HG02571 (cell line): ENCODE measurements at regions not wholly inside any gene's neighbourhood (a gene's known extent, or its start where the extent isn't known, plus 50 kb on each side); places are given as distances from the start of the nearest gene placed in this dataset.

Experiments used
- ATAC-seq: cut with Tn5 transposase; IDR thresholded peaks from one replicate; pipeline ENCODE4 v1.9.1; 2021; ENCODE audit warnings: mild to moderate bottlenecking, moderate library complexity; ENCODE audit not compliant: unreplicated experiment

DNA sequence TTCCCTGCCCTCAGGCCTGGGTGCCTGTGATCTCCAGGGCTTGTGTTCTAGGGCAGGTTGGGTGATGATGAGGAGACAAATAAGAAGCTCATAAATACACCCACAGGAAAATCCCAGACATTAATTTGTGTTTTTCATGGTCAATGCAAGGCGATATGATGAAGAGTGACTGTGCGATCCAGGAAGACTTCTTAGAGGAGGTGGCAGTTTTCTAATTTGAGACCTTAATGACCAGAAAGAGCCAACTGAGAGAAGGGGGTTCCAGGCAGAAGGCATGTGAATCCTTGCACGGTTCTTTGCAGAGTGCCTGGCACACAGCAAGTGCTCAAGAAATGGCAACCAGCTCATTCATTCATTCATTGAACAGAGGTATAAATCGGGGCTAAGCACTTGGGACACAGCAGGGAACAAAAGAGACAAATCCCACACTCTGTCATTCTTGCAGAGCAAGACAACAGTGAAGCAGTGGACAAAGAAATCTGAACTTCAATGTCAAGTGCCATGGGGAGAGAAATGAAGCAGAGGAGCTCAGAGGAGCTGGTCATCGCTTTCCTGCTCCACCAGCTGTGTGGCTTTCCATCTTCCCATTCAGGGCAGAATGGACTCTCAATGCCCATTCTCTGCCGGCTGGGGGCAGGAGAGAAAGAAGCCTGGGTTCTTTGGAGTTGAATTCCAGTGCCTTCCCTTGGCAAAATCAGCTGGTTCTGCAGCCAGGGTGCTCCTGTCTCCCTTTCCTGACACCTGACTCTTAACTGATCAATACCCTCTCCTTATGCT, 128.3 kb downstream of the AACS start:
- no peak for ATAC-seq

GRCh38 chr12:125194163-125194773, 129.0 kb downstream of the AACS start:
- ATAC-seq, result no peak

DNA sequence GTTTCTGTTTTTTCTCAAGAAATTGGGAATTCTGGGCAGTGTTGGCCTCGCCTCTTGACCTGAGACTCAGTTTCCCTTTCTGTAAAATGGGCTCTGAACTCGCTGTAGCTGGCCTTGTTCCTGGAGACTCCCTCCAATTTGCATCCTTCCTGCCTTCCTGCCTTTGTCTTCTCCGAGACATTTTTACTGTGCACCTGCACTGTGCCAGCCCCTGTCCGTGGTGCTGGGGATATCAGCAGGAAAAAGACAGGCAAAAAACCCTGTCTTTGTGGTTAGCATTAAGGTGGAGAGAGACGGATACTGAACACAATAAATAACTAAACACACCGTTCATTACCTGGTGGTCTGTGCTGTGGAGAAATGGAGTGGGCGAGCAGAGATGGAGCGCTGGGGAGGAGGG, 129.8 kb downstream of the AACS start:
- ATAC-seq, result no peak

- no peak for ATAC-seq
These were observed 132.1 kb downstream of the AACS start for GRCh38 chr12:125197326-125197725.

GRCh38 chr12:125198652-125199051, 133.4 kb downstream of the AACS start:
- ATAC-seq, result no peak

DNA sequence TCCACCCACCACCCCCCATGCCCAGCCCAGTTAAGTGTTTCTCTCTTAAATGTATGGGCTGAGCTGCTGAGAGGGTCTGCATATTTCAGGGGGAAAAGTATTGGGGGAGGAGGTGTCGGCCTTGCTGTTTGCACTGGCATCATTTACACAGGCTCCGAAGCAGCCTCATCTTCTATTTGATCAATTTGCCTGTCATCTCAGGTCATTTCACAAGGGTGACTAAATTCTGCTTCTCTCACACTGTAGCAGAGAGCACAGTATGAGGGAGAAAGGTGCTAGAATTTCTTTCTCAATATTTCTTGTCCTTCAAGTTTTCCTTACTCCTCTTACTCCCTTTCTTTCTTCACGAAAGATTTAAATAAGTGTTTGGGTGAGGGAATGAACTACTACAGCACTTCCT, 135.9 kb downstream of the AACS start:
- ATAC-seq, result no peak

DNA sequence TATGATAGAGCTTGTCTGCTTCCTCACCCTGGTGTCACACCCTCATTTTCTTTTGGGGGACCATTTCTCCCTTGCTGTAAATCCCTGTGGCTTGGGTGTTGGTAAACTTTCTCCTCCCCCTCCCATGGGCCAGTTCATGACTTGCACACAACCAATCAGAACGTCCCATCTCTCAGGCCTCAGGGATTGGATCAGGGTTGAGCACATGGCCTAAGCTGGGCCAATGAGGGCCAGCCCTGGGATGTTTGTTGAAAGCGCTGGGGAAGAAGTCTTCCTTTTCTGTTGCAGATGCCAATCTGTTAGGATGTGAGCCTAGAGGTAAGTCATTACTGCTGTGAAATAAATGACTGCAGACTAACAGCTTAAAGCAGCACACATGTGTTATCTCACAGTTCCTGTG, 136.7 kb downstream of the AACS start:
- ATAC-seq, result no peak

DNA sequence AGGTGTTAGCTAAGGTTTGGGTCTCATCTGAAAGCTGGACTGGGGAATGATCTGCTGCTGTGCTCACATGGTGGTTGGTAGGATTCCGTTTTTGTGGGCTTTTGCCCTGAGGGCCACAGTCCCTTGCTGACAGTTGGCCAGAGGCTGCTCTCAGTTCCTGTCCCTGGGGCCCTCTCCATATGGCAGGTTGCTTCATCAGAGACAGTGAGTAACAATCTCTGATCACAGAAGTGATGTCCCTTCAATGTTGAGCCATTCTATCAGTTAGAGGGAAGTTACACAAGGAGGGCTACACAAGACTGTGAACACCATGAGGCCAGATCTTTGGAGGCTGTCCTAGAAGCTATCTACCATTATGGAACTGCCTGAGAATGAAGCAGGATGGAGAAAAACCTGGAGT, 137.2 kb downstream of the AACS start:
- no peak for ATAC-seq

DNA sequence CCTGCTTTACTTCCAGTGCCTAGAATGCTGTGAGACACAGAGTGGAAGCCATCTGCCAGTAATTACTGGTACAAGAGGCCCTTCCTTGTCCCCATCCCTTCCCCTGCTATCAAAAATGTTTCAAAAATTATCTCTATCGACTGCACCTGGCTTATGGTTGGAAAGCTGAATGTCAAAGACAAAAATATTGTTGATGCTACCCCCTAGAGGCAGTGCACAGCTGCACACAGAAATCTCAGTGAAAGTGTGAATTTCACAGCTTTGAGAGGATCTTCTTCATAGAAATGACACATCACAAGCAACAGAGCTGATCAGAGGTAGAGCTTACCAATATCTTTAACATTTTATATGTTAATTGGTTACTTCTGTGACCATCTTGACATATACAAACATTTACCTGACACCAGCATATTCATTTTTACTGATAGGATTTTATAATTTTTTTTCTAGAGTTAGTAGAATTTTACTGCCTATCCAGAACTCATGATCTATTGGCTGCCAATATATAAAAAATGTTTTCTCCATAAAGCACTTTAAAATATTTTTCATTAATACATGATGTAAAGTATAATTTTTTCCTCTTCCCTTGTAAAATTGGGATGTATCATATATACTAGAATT, 138.0 kb downstream of the AACS start:
- ATAC-seq, result no peak

- no peak for ATAC-seq
These were observed 140.2 kb downstream of the AACS start for GRCh38 chr12:125205386-125205785.

DNA sequence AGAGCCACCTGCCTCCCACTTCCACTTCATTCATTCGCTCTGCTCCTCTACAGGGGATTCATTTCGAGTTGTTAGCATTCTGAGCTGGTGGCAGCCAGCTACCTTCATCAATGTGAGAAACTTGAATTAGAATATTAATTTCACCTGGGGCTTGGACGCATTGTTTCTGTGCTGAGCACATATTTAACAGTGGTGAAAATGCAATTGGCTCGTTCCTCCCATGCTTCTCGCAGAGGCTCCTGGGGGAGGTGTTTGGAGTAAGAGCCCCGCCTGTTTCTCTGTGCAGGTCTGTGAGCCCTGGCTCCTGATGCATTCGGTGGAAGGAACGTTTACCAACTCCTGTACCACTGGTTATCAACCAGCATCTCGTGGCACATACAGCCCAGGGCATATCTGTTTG, 141.5 kb downstream of the AACS start:
- ATAC-seq, result no peak

DNA sequence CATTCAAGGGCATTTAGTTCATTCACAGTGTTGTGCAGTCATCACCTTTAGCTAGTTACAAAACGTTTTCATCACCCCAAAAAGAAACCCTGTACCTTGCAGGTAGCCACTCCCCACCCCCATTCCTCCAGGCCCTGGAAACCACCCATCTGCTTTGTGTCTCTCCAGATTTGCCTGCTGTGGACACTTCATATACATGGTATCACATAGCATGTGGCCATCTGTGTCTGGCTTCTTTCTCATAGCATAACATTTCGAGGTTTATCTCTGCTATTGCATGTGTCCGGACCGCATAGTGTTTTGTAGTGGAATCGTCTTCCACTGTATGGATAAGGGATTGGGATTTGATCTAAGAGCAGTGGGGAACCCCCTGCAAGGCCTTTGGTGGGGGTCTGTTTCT, 143.1 kb downstream of the AACS start:
- ATAC-seq, result no peak

GRCh38 chr12:125208942-125209341, 143.7 kb downstream of the AACS start:
- ATAC-seq, result no peak

DNA sequence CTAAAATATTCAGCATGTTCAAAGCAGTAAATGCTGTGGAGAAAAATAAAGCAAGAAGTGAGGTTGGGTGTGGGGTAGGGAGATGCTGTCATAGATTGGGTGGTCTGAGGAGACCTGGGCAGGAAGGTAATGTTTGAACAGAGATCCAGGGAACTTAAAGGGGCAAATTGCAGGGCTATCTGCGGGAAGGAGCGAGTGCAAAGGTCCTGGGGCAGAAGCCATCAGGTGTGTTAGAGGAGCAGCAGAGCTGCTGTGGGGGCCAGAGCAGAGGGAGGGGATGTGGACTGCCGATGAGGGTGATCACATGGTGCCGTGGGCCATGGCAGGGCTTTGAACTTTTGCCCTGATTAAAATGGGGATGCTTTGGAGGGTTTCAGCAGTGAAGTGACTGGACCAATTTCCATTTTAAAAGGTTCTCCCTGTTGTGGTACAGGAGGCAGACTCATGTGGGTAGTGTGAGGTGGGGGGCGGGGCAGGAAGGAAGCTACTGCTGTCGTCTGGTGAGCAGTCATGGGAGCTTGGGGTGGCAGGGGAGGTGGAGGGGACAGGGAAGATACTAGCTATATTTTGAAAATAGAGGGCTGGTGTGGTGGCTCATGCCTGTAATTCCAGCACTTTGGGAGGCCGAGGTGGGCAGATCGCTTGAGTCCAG, 145.0 kb downstream of the AACS start:
- ATAC-seq, result no peak

DNA sequence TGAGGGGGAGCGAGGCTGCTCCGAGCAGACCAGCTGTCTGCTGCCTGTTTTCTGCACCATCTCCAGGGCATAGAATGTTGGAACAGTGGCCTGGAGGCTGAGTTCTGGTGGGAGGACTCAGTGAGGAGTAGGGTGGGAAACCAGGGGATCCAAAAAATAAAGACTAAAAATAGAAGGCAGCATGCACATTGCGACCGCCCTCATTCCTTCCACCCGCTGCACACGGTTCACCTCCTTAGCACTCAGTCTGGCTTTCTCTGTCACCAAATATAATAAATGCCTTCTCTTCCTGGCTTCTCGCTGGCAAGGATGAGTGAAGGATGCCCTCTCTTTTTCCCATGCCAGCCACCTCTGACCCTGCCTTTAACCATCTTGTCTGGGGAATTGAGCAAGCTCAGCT, 146.2 kb downstream of the AACS start:
- no peak for ATAC-seq

GRCh38 chr12:125214289-125214688, 149.1 kb downstream of the AACS start:
- no peak for ATAC-seq

- no peak for ATAC-seq
These were observed 151.5 kb downstream of the AACS start for GRCh38 chr12:125216756-125217155.

DNA sequence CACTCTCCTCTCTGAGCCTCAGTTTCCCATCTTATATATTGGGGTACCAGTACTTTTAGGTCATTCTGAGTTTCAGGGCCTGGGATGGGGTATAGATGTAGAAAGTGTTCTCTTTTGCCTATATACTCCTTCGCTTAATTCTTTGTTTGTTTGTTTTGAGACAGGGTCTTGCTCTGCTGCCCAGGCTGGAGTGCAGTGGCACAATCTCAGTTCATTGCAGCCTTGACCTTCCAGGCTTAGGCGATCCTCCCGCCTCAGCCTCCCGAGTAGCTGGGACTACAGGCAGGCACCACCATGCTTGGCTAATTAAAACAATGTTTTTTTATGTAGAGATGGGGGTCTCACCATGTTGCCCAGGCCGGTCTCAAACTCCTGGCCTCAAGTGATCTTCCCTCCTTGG, 152.1 kb downstream of the AACS start:
- ATAC-seq, result no peak

GRCh38 chr12:125218952-125219351, 153.7 kb downstream of the AACS start:
- no peak for ATAC-seq

DNA sequence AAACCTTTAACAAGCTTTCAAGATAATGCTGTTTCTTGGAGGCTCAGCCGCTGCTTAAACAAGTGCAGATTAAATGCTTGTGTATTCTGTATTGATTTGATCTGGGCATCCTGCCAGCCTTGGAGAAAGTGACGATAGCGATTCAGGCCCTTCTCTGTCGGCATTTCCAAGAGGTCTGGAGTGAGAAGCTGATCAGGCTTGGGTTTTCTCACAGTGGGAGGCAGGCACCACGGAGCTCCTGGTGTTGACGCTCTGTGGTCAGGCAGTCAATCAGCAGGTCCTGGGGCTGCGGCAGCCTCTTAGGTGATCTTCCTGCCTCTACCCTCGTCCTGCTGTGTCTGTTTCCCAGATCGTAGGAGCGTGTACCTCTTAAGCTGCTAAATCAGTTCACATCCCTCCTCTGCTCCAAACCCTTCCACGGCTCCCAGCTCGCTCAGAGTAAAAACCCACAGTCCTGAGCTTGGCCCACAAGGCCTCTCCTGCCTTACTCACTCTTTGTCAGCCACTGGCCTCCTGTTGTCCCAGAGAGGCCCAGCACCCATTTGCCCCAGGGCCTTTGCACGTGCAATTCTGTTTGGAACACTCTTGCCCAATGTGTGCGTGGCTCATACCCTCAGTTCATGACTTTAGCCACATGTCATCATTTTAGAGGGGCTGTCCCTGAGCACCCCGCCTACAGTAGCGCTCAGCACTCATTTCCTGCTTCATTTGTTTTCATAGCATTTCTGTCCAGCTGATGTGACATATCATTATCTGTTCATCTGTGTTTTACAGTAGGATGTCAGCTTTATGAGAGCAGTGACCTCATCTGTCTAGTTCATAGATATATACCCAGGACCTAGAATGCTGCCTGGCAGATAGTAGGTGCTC, 155.4 kb downstream of the AACS start:
- ATAC-seq, result no peak

DNA sequence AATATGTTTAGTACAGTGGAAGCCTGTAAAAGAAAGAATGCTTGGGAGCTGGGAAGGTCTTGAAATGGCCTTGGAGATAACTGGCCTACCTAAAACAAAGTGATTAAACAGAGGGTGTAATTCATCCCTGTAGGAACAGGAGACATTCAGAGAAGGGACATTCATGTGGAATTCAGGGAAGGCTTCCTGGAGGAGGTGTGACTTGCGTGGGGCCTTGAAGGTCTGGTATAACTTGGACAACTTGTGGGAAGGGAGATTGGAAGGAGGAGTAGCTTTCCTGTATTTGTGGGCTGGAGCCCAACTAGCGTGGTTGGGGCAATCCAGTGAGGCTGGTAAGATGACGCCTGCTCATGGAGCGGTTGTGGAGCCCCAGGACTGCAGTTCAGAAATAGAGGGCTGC, 156.4 kb downstream of the AACS start:
- ATAC-seq, result no peak
